Uterus (tissue), 3 donors: ENCODE measurements at regions not wholly inside any gene's neighbourhood (a gene's known extent, or its start where the extent isn't known, plus 50 kb on each side); places are given as distances from the start of the nearest gene placed in this dataset.

ENCODE experiments used
- DNase-seq, 2 donors: peaks; one replicate each; pipeline ENCODE4 v3.0.0-alpha.2; 2019 to 2020
- H3K27ac ChIP-seq, 2 donors: fragments of 200-600 bp; sonication (generic); 1 replicate in 1 of 2; 2 replicates in 1 of 2; pipeline ENCODE4 v1.5.1; 2016 to 2018
- H3K27me3 ChIP-seq, 2 donors: fragments of 200-600 bp; sonication (generic); one replicate each; pipeline ENCODE4 v1.5.1; 2018 to 2019; ENCODE audit warnings: control low read depth in 1 of 2
- H3K36me3 ChIP-seq, 2 donors: fragments of 200-600 bp; sonication (generic); one replicate each; pipeline ENCODE4 v1.5.1; 2019; ENCODE audit warnings: control low read depth in 1 of 2
- H3K4me1 ChIP-seq, 2 donors: fragments of 200-600 bp; sonication (generic); one replicate each; pipeline ENCODE4 v1.5.1; 2018 to 2019; ENCODE audit warnings: control low read depth in 1 of 2
- H3K4me3 ChIP-seq, 2 donors: fragments of 200-600 bp; sonication (generic); 1 replicate in 1 of 2; 2 replicates in 1 of 2; pipeline ENCODE4 v1.5.1; 2018 to 2019; ENCODE audit warnings: mild to moderate bottlenecking in 1 of 2
- H3K9me3 ChIP-seq, 2 donors: fragments of 200-600 bp; sonication (generic); one replicate each; pipeline ENCODE4 v1.5.1; 2019; ENCODE audit warnings: control low read depth in 1 of 2
- CTCF ChIP-seq, 4 experiments: fragments of 200-600 bp in 2 of 4; fragments of 450-650 bp in 2 of 4; sonication (generic) in 2 of 4; IDR thresholded peaks; one replicate each; pipeline ENCODE4 v1.5.1; 2016 to 2019; ENCODE audit warnings: antibody characterized with exemption in 4 of 4, mild to moderate bottlenecking in 2 of 4, moderate library complexity in 1 of 4
- POLR2A ChIP-seq, 2 donors: fragments of 450-650 bp; IDR thresholded peaks; one replicate each; pipeline ENCODE4 v1.6.1; 2016; ENCODE audit warnings: antibody characterized with exemption in 2 of 2, mild to moderate bottlenecking in 1 of 2, moderate library complexity in 1 of 2
- intact Hi-C: fragments of 100-400 bp; cut with DNase I; formaldehyde crosslinking; loops from one replicate; pipeline ENCODE4 v1.15.1; 2023; ENCODE audit warnings: low total_unique reads
- donor health status: DM: yes; HTN: yes; CAD: no.

- DNase-seq = no peak
- Histone ChIP-seq H3K9me3 (no peaks in the 10 kb centered on the region), H3K4me3 (no peak overlapping the region), H3K36me3 (no peaks in the 10 kb centered on the region), H3K27ac (no peak overlapping the region), H3K27me3 (no peaks in the 10 kb centered on the region), H3K4me1 (no peaks in the 10 kb centered on the region)
- intact Hi-C loops = no loop called here
- TF ChIP-seq CTCF (IDR thresholded peaks at IDR 0.05) (no peak), POLR2A (IDR thresholded peaks at IDR 0.05) (no peak)
Measured at GRCh38 chr1:204018460-204018859, 54.5 kb upstream of the SOX13 start.
